Cardiac fibroblast (primary cell): ENCODE measurements at regions not wholly inside any gene's neighbourhood (a gene's known extent, or its start where the extent isn't known, plus 50 kb on each side); places are given as distances from the start of the nearest gene placed in this dataset.
"Not testable (repeated sequence)": the region's sequence is repeated elsewhere in the genome, so short reads cannot be mapped to it uniquely, and the experiment has no call there.

Source experiments
- DNase-seq, 2 donors: peaks; one replicate each; pipeline versions ENCODE4 v3.0.0 to v3.0.0-alpha.2; 2010; ENCODE audit warnings: low read depth in 2 of 2
- H3K4me3 ChIP-seq, 2 donors: replicated peaks in 1 of 2; 1 replicate in 1 of 2; 2 replicates in 1 of 2; pipeline ENCODE4 v1.5.1; 2011; ENCODE audit warnings: low read depth in 2 of 2, low read length in 2 of 2, mild to moderate bottlenecking in 2 of 2, moderate library complexity in 1 of 2
- CTCF ChIP-seq: IDR thresholded peaks from one replicate; pipeline ENCODE4 v1.5.1; 2011; ENCODE audit warnings: low read depth, mild to moderate bottlenecking, low read length, inconsistent platforms

- TF ChIP-seq CTCF = no peak
- DNase-seq = no peak
- H3K4me3 ChIP-seq = no peak overlapping the region
Measured at GRCh38 chr2:85951351-85952067, 62.7 kb upstream of the ST3GAL5 start.

GRCh38 chr2:85950743-85951142 is 62.0 kb upstream of the ST3GAL5 start:
- TF ChIP-seq CTCF = no peak
- no peak overlapping the region for H3K4me3 ChIP-seq
- DNase-seq = no peak

- TF ChIP-seq CTCF = no peak
- peak in 1 of 2 donors; percentile 68 for DNase-seq
- H3K4me3 ChIP-seq = no peak overlapping the region
Measured at GRCh38 chr2:85949280-85949679, 60.5 kb upstream of the ST3GAL5 start.

GRCh38 chr2:85947593-85947992 is 58.8 kb upstream of the ST3GAL5 start:
- DNase-seq = no peak
- H3K4me3 ChIP-seq = no peak overlapping the region
- no peak for TF ChIP-seq CTCF

- no peak for TF ChIP-seq CTCF
- no peak for DNase-seq
- no peak overlapping the region for H3K4me3 ChIP-seq
Measured at GRCh38 chr2:85945586-85945985, 56.8 kb upstream of the ST3GAL5 start.

GRCh38 chr2:85945172-85945571 is 56.4 kb upstream of the ST3GAL5 start:
- no peak for DNase-seq
- H3K4me3 ChIP-seq = no peak overlapping the region
- no peak for TF ChIP-seq CTCF

- no peak for TF ChIP-seq CTCF
Measured at GRCh38 chr2:85942346-85942957, 53.7 kb upstream of the ST3GAL5 start.

GRCh38 chr2:85941490-85941889 is 52.7 kb upstream of the ST3GAL5 start:
- not testable (repeated sequence) for H3K4me3 ChIP-seq, DNase-seq

More at GRCh38 chr2:85942346-85942957, 53.7 kb upstream of the ST3GAL5 start:
- no peak overlapping the region for H3K4me3 ChIP-seq
- DNase-seq = no peak
